ENCODE measurements at regions not wholly inside any gene's neighbourhood (a gene's known extent, or its start where the extent isn't known, plus 50 kb on each side); places are given as distances from the start of the nearest gene placed in this dataset.

DNA sequence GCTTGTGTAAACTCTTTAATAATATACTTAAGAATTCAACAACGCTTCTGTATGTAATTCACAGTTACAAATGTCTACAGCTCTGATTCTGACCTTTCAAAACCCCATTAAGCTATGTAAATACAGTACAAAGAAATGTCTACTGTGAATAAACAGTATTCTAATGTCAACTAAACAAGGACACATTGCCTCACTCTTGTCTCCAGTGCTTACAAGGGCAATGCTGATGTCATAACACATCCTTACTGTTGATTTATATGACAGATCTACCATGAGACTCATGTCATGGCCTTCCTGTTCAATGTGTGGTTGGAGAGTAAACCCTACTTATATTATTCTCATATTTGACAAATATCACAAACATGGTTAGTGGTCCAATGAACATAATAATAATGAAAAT, 256.1 kb upstream of the ADGRL3 start:
- no peaks in the 10 kb centered on the region for H3K36me3 ChIP-seq (ENCODE audit: control insufficient read depth, insufficient read depth, low read length)
- no peak overlapping the region for H3K4me3 ChIP-seq (ENCODE audit: low read depth, low read length)
- no peak for DNase-seq (ENCODE audit: low read depth)
- no peaks in the 10 kb centered on the region for H3K27me3 ChIP-seq (ENCODE audit: control insufficient read depth, insufficient read depth, low read length)
- TF ChIP-seq, protein P1, sequence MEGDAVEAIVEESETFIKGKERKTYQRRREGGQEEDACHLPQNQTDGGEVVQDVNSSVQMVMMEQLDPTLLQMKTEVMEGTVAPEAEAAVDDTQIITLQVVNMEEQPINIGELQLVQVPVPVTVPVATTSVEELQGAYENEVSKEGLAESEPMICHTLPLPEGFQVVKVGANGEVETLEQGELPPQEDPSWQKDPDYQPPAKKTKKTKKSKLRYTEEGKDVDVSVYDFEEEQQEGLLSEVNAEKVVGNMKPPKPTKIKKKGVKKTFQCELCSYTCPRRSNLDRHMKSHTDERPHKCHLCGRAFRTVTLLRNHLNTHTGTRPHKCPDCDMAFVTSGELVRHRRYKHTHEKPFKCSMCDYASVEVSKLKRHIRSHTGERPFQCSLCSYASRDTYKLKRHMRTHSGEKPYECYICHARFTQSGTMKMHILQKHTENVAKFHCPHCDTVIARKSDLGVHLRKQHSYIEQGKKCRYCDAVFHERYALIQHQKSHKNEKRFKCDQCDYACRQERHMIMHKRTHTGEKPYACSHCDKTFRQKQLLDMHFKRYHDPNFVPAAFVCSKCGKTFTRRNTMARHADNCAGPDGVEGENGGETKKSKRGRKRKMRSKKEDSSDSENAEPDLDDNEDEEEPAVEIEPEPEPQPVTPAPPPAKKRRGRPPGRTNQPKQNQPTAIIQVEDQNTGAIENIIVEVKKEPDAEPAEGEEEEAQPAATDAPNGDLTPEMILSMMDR (IDR thresholded peaks at IDR 0.05; ENCODE audit: insufficient read depth, low read length, poor library complexity, severe bottlenecking), result no peak

DNA sequence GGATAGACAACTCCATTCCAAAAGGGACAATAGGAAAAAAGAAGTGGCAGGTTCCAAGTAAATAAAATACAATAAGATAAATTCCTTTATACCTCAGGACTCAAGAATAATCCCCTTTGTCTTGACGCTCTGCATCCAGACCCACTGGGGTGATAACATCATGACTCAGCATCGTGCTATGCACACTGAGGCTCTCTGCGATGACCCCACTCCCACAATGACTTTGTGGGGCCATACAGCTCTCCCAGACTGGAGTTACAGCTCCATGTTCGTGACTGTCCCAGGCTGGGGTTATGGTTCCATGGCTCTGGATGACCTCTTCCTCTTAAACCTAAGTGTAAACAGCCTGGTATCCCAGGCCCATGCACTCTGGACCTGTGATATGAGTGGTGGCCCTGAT, 254.5 kb upstream of the ADGRL3 start:
- DNase-seq (ENCODE audit: low read depth), result no peak
- Histone ChIP-seq H3K4me3 (ENCODE audit: low read depth, low read length) (no peak overlapping the region), H3K36me3 (ENCODE audit: control insufficient read depth, insufficient read depth, low read length) (no peaks in the 10 kb centered on the region), H3K27me3 (ENCODE audit: control insufficient read depth, insufficient read depth, low read length) (no peaks in the 10 kb centered on the region)
- TF ChIP-seq, protein P1 (IDR thresholded peaks at IDR 0.05; ENCODE audit: insufficient read depth, low read length, poor library complexity, severe bottlenecking), result no peak

DNA sequence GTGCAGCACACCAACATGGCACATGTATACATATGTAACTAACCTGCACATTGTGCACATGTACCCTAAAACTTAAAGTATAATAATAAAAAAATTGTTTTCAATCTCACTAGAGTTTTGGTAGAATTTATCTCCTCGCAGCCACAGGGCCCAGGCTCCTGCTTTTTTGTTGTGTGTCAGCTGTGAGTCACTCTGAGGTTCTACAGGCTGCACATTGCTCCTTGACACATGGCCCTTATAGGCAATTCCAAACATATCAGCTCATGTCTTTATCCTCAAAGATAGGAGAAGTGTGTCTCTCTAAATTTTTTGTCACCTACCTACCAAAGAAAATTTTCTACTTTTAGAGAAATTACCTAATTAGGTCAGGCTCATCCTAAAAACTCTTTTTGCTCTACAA, 252.1 kb upstream of the ADGRL3 start:
- Histone ChIP-seq H3K36me3 (ENCODE audit: control insufficient read depth, insufficient read depth, low read length) (no peaks in the 10 kb centered on the region), H3K27me3 (ENCODE audit: control insufficient read depth, insufficient read depth, low read length) (no peaks in the 10 kb centered on the region), H3K4me3 (ENCODE audit: low read depth, low read length) (no peak overlapping the region)
- TF ChIP-seq, protein P1 (IDR thresholded peaks at IDR 0.05; ENCODE audit: insufficient read depth, low read length, poor library complexity, severe bottlenecking), result no peak
- DNase-seq (ENCODE audit: low read depth), result no peak

DNA sequence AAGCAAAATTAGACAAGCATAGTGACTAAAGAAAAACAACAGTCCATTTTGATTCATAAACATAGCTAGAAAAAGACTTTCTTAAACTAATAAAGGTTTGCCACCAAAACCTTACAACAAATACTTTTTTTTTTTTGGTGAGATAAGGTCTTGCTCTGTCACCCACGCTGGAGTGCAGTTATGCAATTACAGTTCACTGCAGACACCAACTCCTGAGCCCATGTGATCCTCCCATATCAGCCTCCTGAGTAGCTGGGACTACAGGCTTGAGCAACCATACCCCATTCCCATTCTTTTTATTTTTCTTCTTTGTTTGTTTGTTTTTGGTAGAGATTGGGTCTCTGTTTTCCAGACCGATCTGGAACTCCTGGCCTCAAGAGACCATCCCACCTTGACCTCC, 247.2 kb upstream of the ADGRL3 start:
- TF ChIP-seq, protein P1 (IDR thresholded peaks at IDR 0.05; ENCODE audit: insufficient read depth, low read length, poor library complexity, severe bottlenecking), result no peak
- no peak for DNase-seq (ENCODE audit: low read depth)
- H3K4me3 ChIP-seq (ENCODE audit: low read depth, low read length), result no peak overlapping the region
- H3K36me3 ChIP-seq (ENCODE audit: control insufficient read depth, insufficient read depth, low read length), result no peaks in the 10 kb centered on the region
- no peaks in the 10 kb centered on the region for H3K27me3 ChIP-seq (ENCODE audit: control insufficient read depth, insufficient read depth, low read length)

DNA sequence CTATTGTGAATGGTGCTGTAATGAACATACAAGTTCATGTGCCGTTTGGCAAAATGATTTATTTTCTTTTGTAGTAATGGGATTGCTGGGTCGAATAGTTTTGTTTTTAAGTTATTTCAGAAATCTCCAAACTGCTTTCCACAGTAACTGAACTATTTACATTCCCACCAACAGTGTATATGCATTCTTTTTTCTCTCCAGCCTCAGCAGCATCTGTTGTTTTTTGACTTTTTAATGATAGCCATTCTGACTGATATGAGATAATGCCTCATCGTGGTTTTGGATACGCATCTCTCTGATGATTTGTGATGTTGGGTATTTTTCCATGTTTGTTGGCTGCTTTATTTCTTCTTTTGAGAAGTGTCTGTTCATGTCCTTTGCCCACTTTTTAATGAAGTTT, 246.3 kb upstream of the ADGRL3 start:
- TF ChIP-seq, protein P1 (IDR thresholded peaks at IDR 0.05; ENCODE audit: insufficient read depth, low read length, poor library complexity, severe bottlenecking), result no peak
- DNase-seq (ENCODE audit: low read depth), result no peak

DNA sequence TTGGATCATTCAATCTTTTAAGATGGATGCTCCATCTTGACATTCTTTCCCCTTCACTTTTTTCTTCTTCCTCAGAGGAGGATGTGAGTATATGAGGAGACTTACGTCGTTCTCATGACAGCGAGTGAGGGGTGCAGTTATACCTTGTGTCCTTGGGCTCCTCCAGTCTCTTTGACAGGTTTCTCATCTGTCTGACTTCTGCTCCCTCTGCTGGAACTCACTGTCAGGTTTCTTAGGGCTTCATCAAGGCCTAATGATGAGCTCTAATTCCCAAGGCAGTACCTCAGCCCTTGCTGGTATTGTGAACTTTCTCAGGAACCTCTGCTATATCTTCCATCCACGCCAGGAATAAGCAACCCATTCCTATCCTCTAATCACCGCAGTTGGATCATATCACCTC, 237.8 kb upstream of the ADGRL3 start:
- no peaks in the 10 kb centered on the region for H3K27me3 ChIP-seq (ENCODE audit: control insufficient read depth, insufficient read depth, low read length)
- no peak for DNase-seq (ENCODE audit: low read depth)
- TF ChIP-seq, protein P1 (IDR thresholded peaks at IDR 0.05; ENCODE audit: insufficient read depth, low read length, poor library complexity, severe bottlenecking), result no peak
- H3K4me3 ChIP-seq (ENCODE audit: low read depth, low read length), result no peak overlapping the region
- no peaks in the 10 kb centered on the region for H3K36me3 ChIP-seq (ENCODE audit: control insufficient read depth, insufficient read depth, low read length)

More for the DNA sequence above, 246.3 kb upstream of the ADGRL3 start:
- Histone ChIP-seq H3K36me3 (ENCODE audit: control insufficient read depth, insufficient read depth, low read length) (no peaks in the 10 kb centered on the region), H3K27me3 (ENCODE audit: control insufficient read depth, insufficient read depth, low read length) (no peaks in the 10 kb centered on the region), H3K4me3 (ENCODE audit: low read depth, low read length) (no peak overlapping the region)

Data from kidney epithelial cell (primary cell).